ENCODE measurements at regions not wholly inside any gene's neighbourhood (a gene's known extent, or its start where the extent isn't known, plus 50 kb on each side); places are given as distances from the start of the nearest gene placed in this dataset.

DNA sequence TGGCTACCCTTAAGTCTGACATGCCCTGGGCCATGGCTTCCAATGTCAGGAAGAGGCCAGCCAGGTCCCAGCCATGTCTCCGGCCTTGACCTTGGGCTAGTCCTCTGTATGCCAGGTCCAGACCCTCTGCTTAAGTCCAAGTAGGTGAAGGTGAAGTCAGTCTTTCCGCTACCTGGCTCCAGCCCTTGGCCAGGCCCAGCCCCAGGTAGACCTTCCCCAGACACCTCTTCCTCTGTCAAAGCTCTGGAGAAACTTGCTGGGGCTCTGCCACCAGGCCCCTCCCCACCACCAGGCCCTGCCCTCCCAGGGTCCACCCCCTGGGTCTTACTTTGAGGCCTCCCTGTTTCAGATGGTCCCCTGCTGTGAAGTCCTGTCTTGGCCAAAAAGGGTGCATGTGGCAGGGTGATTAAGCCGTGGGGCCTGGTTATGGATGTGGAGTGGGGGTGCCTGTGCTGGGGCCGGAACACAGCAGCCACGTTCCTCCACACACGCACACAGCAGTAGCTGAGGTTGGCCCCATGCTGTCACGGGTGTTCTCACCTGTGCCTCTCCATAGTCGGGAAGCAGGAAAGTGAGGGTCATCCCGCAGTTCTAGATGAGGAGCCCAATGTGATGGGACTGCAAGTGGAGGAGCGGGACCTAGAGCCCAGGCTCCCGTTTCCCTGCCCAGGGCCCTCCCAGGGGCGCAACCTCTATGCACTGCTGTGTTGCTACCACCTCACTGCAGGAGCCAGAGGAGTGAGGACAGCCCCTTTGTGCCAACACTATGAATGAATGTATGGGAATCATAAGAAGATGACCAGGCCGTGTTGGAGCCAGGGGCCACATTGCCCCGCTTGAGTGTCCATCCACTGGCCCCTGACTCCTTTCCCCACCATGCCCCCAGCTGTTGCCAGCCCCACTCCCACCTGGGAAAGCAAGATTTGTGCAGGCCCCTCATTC is 72.2 kb downstream of the LINC01488 start:
- Mint-ChIP-seq H3K4me1 (no peaks in the 10 kb centered on the region), H3K27me3 (ENCODE audit: low read depth) (no peaks in the 10 kb centered on the region), H3K4me3 (no peak overlapping the region), H3K36me3 (peaks cover 4% of the 10 kb centered on the region), H3K27ac (no peak overlapping the region), H3K9me3 (peaks cover 22% of the 10 kb centered on the region)
- DNase-seq (ENCODE audit: low spot score in 2 of 2, unreplicated experiment in 2 of 2), result no peak
- TF ChIP-seq, protein P1, sequence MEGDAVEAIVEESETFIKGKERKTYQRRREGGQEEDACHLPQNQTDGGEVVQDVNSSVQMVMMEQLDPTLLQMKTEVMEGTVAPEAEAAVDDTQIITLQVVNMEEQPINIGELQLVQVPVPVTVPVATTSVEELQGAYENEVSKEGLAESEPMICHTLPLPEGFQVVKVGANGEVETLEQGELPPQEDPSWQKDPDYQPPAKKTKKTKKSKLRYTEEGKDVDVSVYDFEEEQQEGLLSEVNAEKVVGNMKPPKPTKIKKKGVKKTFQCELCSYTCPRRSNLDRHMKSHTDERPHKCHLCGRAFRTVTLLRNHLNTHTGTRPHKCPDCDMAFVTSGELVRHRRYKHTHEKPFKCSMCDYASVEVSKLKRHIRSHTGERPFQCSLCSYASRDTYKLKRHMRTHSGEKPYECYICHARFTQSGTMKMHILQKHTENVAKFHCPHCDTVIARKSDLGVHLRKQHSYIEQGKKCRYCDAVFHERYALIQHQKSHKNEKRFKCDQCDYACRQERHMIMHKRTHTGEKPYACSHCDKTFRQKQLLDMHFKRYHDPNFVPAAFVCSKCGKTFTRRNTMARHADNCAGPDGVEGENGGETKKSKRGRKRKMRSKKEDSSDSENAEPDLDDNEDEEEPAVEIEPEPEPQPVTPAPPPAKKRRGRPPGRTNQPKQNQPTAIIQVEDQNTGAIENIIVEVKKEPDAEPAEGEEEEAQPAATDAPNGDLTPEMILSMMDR (IDR thresholded peaks at IDR 0.05; ENCODE audit: unreplicated experiment), result no peak

DNA sequence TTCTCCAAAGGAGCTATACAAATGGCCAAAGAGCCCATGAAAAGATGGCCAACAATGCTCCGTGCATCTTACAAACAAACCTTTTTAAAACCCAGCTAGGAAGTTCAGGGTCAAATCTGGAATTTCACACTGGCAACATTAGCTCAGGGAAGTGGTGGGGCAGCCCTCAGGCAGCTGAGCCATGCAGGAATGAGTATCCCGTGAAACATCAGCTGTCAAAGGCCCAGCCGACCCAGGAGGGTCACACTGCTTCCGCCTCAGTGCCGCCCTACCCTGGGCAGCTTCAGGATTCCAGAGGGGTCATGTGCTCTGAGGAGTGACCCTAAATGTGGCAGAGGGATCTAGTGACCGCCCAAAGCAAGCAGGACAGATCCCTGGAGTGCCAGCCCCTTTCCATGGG is 73.4 kb downstream of the LINC01488 start:
- H3K27me3 Mint-ChIP-seq (ENCODE audit: low read depth), result no peaks in the 10 kb centered on the region
- no peak for DNase-seq (ENCODE audit: low spot score in 2 of 2, unreplicated experiment in 2 of 2)
- H3K36me3 Mint-ChIP-seq, result peaks cover 4% of the 10 kb centered on the region

DNA sequence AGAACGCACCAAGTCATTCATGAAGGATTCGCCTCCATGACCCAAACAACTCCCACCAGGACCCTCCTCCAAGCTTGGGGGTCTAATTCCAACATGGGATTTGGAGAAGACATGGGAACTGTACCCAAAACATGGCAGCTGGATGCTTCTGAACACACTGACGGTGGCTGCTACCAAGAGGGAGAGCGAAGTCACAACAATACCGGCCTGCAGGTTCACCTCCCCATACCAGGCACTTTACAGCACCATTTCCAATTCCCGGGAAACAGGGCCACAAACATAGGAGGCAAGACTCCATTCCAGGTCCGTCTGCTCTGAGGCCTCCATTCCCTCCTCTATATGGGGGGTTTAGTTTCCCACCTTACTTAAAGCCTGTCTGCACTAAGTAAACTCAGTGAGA is 75.8 kb downstream of the LINC01488 start:
- DNase-seq (ENCODE audit: low spot score in 2 of 2, unreplicated experiment in 2 of 2), result no peak
- Mint-ChIP-seq H3K4me1 (peaks cover 2% of the 10 kb centered on the region), H3K9me3 (peaks cover 12% of the 10 kb centered on the region), H3K27me3 (ENCODE audit: low read depth) (no peaks in the 10 kb centered on the region), H3K36me3 (no peaks in the 10 kb centered on the region), H3K27ac (no peak overlapping the region), H3K4me3 (no peak overlapping the region)
- TF ChIP-seq, protein P1 (IDR thresholded peaks at IDR 0.05; ENCODE audit: unreplicated experiment), result no peak

More for the DNA sequence above, 73.4 kb downstream of the LINC01488 start:
- Mint-ChIP-seq H3K4me1 (peaks cover 2% of the 10 kb centered on the region), H3K27ac (no peak overlapping the region), H3K9me3 (peaks cover 11% of the 10 kb centered on the region), H3K4me3 (no peak overlapping the region)
- TF ChIP-seq, protein P1 (IDR thresholded peaks at IDR 0.05; ENCODE audit: unreplicated experiment), result no peak

DNA sequence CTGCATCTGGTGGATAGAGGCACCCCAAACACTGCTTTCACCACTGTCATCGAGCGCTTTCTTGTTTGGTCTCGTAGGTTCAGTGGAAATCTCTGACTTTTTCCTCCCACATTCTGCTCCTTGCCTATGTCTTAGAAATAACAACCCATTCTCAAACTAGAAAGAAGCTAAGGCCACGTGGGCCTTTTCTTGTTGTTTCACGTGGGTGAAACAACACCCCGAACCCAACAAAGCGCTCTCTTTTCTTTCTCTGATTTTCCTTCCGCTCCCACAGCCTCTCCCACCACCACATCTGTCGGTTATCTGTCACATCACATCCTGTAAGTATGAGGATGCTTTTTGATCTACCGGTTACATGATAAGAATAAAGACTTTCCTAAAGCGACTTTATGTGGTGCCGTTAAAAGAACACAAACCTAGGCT is 77.1 kb downstream of the LINC01488 start:
- Mint-ChIP-seq H3K27me3 (ENCODE audit: low read depth) (no peaks in the 10 kb centered on the region), H3K4me1 (peaks cover 2% of the 10 kb centered on the region), H3K9me3 (peaks cover 12% of the 10 kb centered on the region), H3K4me3 (no peak overlapping the region), H3K36me3 (no peaks in the 10 kb centered on the region), H3K27ac (no peak overlapping the region)
- DNase-seq (ENCODE audit: low spot score in 2 of 2, unreplicated experiment in 2 of 2), result no peak
- TF ChIP-seq, protein P1 (IDR thresholded peaks at IDR 0.05; ENCODE audit: unreplicated experiment), result no peak

DNA sequence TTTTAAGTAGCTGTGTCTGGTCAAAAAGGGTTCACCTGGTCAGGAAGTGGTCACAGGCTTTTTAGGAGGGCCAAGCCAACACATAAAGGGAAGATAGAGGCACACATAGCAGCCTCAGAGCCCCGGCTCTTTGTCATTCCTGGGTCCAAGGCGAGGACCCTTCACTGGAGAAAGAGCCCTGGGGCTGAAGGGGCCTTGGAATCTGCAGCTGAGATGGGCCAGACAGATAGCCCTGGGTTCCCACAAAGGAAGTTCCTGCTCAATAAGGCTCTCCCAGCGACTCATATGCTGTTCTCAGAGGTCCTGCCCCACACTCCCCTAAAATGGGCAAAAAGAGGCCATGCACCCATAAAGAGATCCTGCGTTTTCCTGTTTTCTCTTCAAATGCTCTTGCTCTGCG is 77.7 kb downstream of the LINC01488 start:
- Mint-ChIP-seq H3K27me3 (ENCODE audit: low read depth) (no peaks in the 10 kb centered on the region), H3K4me1 (peaks cover 2% of the 10 kb centered on the region), H3K36me3 (no peaks in the 10 kb centered on the region), H3K4me3 (no peak overlapping the region), H3K9me3 (peaks cover 12% of the 10 kb centered on the region), H3K27ac (no peak overlapping the region)
- TF ChIP-seq, protein P1 (IDR thresholded peaks at IDR 0.05; ENCODE audit: unreplicated experiment), result no peak
- no peak for DNase-seq (ENCODE audit: low spot score in 2 of 2, unreplicated experiment in 2 of 2)
